Sigmoid colon (tissue), 4 donors: ENCODE measurements at regions not wholly inside any gene's neighbourhood (a gene's known extent, or its start where the extent isn't known, plus 50 kb on each side); places are given as distances from the start of the nearest gene placed in this dataset.

Source experiments
- POLR2AphosphoS5 ChIP-seq, 4 donors: sonication (generic); formaldehyde crosslinking; IDR thresholded peaks; one replicate each; pipeline ENCODE4 v1.6.1; 2017; ENCODE audit warnings: antibody characterized with exemption in 4 of 4
- TF ChIP-seq, protein P1 (sequence below), 4 experiments: fragments of 450-650 bp in 3 of 4; fragments of 200-600 bp in 1 of 4; IDR thresholded peaks; one replicate each; pipeline ENCODE4 v1.5.1; 2016 to 2019; ENCODE audit warnings: antibody characterized with exemption in 4 of 4, mild to moderate bottlenecking in 3 of 4, moderate library complexity in 2 of 4

DNA sequence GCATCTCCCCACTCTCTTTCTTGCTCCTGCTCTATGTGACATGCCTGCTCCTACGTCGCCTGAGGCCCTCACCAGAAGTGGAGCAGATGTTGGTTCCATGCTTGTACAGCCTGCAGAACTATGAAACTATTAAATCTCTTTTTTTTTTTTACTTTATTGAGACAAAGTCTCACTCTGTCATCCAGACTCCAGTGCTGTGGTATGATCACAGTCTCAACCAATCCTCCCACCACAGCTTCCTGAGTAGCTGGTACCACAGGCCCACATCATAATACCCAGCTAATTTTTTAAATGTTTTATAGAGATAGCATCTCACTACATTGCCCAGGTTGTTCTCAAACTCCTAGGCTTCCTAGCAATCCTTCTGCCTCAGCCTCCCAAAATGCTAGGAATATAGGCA, 1067.7 kb downstream of the PCDH9 start:
- TF ChIP-seq, protein P1, sequence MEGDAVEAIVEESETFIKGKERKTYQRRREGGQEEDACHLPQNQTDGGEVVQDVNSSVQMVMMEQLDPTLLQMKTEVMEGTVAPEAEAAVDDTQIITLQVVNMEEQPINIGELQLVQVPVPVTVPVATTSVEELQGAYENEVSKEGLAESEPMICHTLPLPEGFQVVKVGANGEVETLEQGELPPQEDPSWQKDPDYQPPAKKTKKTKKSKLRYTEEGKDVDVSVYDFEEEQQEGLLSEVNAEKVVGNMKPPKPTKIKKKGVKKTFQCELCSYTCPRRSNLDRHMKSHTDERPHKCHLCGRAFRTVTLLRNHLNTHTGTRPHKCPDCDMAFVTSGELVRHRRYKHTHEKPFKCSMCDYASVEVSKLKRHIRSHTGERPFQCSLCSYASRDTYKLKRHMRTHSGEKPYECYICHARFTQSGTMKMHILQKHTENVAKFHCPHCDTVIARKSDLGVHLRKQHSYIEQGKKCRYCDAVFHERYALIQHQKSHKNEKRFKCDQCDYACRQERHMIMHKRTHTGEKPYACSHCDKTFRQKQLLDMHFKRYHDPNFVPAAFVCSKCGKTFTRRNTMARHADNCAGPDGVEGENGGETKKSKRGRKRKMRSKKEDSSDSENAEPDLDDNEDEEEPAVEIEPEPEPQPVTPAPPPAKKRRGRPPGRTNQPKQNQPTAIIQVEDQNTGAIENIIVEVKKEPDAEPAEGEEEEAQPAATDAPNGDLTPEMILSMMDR (IDR thresholded peaks at IDR 0.05): no peak
- TF ChIP-seq POLR2AphosphoS5 (IDR thresholded peaks at IDR 0.05): no peak
